ENCODE measurements at regions not wholly inside any gene's neighbourhood (a gene's known extent, or its start where the extent isn't known, plus 50 kb on each side); places are given as distances from the start of the nearest gene placed in this dataset.

GRCh38 chr1:108067884-108068540, 103.0 kb upstream of the VAV3 start:
- Histone ChIP-seq H3K36me3 (no peaks in the 10 kb centered on the region), H3K4me3 (no peak overlapping the region), H3K27ac (no peak overlapping the region), H3K9me3 (no peaks in the 10 kb centered on the region), H3K27me3 (no peaks in the 10 kb centered on the region), H3K4me1 (no peaks in the 10 kb centered on the region)
- intact Hi-C loops (cut with DNase I; ENCODE audit: low total_unique reads): no loop called here
- no peak for TF ChIP-seq CTCF (IDR thresholded peaks at IDR 0.05)
- no peak for TF ChIP-seq POLR2AphosphoS5 (IDR thresholded peaks at IDR 0.05)
- DNase-seq (ENCODE audit: low spot score in 2 of 2): no peak

DNA sequence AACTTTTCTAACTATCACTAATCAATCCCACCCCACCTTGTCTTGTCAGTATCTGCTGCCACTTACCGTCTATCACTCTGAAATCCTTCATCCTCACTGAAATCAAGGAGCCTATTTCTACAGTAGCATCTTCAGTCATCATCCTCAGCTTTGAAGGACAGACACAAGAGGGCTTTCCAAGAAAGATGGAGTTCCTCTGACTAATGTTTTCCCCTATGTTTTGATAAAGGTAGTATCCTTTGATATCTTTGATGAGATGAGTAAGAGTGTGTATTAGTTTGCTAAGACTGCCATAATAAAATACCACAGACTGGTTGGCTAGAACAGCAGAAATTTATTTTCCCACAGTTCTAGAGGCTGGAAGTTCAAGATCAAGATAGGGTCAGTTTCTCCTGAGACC, 101.8 kb upstream of the VAV3 start:
- TF ChIP-seq POLR2AphosphoS5 (IDR thresholded peaks at IDR 0.05) (no peak), CTCF (IDR thresholded peaks at IDR 0.05) (no peak), POLR2A (IDR thresholded peaks at IDR 0.05) (no peak)
- Histone ChIP-seq H3K4me1 (no peaks in the 10 kb centered on the region), H3K27me3 (no peaks in the 10 kb centered on the region), H3K27ac (no peak overlapping the region), H3K36me3 (no peaks in the 10 kb centered on the region), H3K4me3 (no peak overlapping the region), H3K9me3 (peaks cover 0 to 4% of the 10 kb centered on the region in 2 donors)
- intact Hi-C loops (cut with DNase I; ENCODE audit: low total_unique reads): no loop called here
- DNase-seq (ENCODE audit: low spot score in 2 of 2): no peak

DNA sequence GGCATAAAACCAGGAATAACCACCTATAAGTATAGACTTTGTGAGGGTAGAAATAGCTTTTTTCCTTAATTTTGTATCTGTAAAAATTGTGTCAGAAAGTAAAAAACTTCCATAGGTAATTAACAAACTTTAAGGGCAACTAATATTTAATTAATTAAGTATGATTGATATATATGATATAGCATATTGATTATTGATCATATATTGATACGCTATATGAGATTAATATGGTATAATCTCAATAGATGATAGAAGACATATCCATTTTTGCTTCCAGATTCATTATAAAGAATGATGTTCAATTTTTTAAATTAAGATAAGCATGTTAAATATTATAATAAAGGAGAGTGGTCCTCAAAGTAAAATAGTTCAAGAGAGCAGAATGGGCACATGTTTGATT, 99.3 kb upstream of the VAV3 start:
- Histone ChIP-seq H3K4me1 (no peaks in the 10 kb centered on the region), H3K9me3 (peaks cover 0 to 6% of the 10 kb centered on the region in 2 donors), H3K4me3 (no peak overlapping the region), H3K36me3 (no peaks in the 10 kb centered on the region), H3K27ac (no peak overlapping the region), H3K27me3 (no peaks in the 10 kb centered on the region)
- no peak for TF ChIP-seq POLR2A (IDR thresholded peaks at IDR 0.05)
- no peak for DNase-seq (ENCODE audit: low spot score in 2 of 2)
- intact Hi-C loops (cut with DNase I; ENCODE audit: low total_unique reads): no loop called here

- no peaks in the 10 kb centered on the region for H3K4me1 ChIP-seq
- no peak overlapping the region for H3K4me3 ChIP-seq
- peaks cover 0 to 6% of the 10 kb centered on the region in 2 donors for H3K9me3 ChIP-seq
- TF ChIP-seq POLR2AphosphoS5 (IDR thresholded peaks at IDR 0.05) (no peak), CTCF (IDR thresholded peaks at IDR 0.05) (no peak), POLR2A (IDR thresholded peaks at IDR 0.05) (no peak)
- DNase-seq (ENCODE audit: low spot score in 2 of 2): no peak
- H3K36me3 ChIP-seq: no peaks in the 10 kb centered on the region
- no peaks in the 10 kb centered on the region for H3K27me3 ChIP-seq
- intact Hi-C loops (cut with DNase I; ENCODE audit: low total_unique reads): no loop called here
- H3K27ac ChIP-seq: no peak overlapping the region
These were observed 98.7 kb upstream of the VAV3 start for GRCh38 chr1:108063703-108064102.

- no peak for DNase-seq (ENCODE audit: low spot score in 2 of 2)
- TF ChIP-seq POLR2AphosphoS5 (IDR thresholded peaks at IDR 0.05) (no peak), POLR2A (IDR thresholded peaks at IDR 0.05) (no peak), CTCF (IDR thresholded peaks at IDR 0.05) (no peak)
- peaks cover 0 to 6% of the 10 kb centered on the region in 2 donors for H3K9me3 ChIP-seq
- no peaks in the 10 kb centered on the region for H3K4me1 ChIP-seq
- intact Hi-C loops (cut with DNase I; ENCODE audit: low total_unique reads): loop anchor here (2.0 kb wide), 1 partner anchor 57 kb away; no protein-coding TSS in a partner anchor
- H3K36me3 ChIP-seq: no peaks in the 10 kb centered on the region
- no peaks in the 10 kb centered on the region for H3K27me3 ChIP-seq
- no peak overlapping the region for H3K4me3 ChIP-seq
- peak overlapping the region in 1 of 2 donors; percentile 15 for H3K27ac ChIP-seq
These were observed 95.0 kb upstream of the VAV3 start for GRCh38 chr1:108059945-108060344.
